DND-41 (cell line): ENCODE measurements at regions not wholly inside any gene's neighbourhood (a gene's known extent, or its start where the extent isn't known, plus 50 kb on each side); places are given as distances from the start of the nearest gene placed in this dataset.

Source experiments
- ATAC-seq: fragments of 200-7000 bp; cut with Tn5 transposase; 3 replicates; pipeline ENCODE4 v1.9.1; 2021; ENCODE audit warnings: low read depth; ENCODE audit not compliant: insufficient read depth
- DNase-seq: peaks from one replicate; pipeline ENCODE4 v3.0.0-alpha.2; 2020
- H2AFZ ChIP-seq: 2 replicates; pipeline ENCODE4 v1.6.0; 2012; ENCODE audit warnings: low read depth, low read length
- H3K27ac ChIP-seq: 2 replicates; pipeline ENCODE4 v1.5.1; 2012; ENCODE audit warnings: low read length, inconsistent platforms
- H3K27me3 ChIP-seq: fragments of 200-600 bp; sonication (generic); 2 replicates; pipeline ENCODE4 v1.6.0; 2012; ENCODE audit warnings: low read length, mild to moderate bottlenecking, inconsistent platforms; ENCODE audit not compliant: insufficient read depth, poor library complexity
- H3K36me3 ChIP-seq: 2 replicates; pipeline ENCODE4 v1.5.1; 2012; ENCODE audit warnings: low read length, inconsistent platforms; ENCODE audit not compliant: insufficient read depth
- H3K4me1 ChIP-seq: 2 replicates; pipeline ENCODE4 v1.5.1; 2012; ENCODE audit warnings: mild to moderate bottlenecking, low read length; ENCODE audit not compliant: insufficient read depth
- H3K4me2 ChIP-seq: 2 replicates; pipeline ENCODE4 v1.6.0; 2012; ENCODE audit warnings: mild to moderate bottlenecking, moderate library complexity, low read length, inconsistent platforms; ENCODE audit not compliant: insufficient read depth
- H3K4me3 ChIP-seq, 2 experiments: fragments of 200-600 bp in 1 of 2; shearing (Covaris generic) in 1 of 2; 2 replicates each; pipeline ENCODE4 v1.5.1; 2012 to 2016; ENCODE audit warnings: inconsistent platforms in 2 of 2, low read length in 2 of 2, mild to moderate bottlenecking in 2 of 2, low read depth in 1 of 2, moderate library complexity in 1 of 2
- H3K79me2 ChIP-seq: 2 replicates; pipeline ENCODE4 v1.6.0; 2012; ENCODE audit warnings: low read length, inconsistent platforms; ENCODE audit not compliant: insufficient read depth
- H3K9ac ChIP-seq: 2 replicates; pipeline ENCODE4 v1.6.0; 2012; ENCODE audit warnings: low read depth, mild to moderate bottlenecking, inconsistent platforms, low read length, moderate library complexity
- H3K9me3 ChIP-seq: 2 replicates; pipeline ENCODE4 v1.5.1; 2012; ENCODE audit warnings: low read length, moderate library complexity, mild to moderate bottlenecking, inconsistent platforms; ENCODE audit not compliant: insufficient read depth, severe bottlenecking
- H4K20me1 ChIP-seq: 2 replicates; pipeline ENCODE4 v1.6.0; 2012; ENCODE audit warnings: low read length; ENCODE audit not compliant: insufficient read depth
- CTCF ChIP-seq: IDR thresholded peaks from 2 replicates; pipeline ENCODE4 v1.5.1; 2012; ENCODE audit warnings: borderline replicate concordance, low read length, moderate library complexity, mild to moderate bottlenecking; ENCODE audit not compliant: poor library complexity, severe bottlenecking; ENCODE audit errors: extremely low read depth
- EZH2 ChIP-seq: IDR thresholded peaks from 3 replicates; pipeline ENCODE4 v1.6.1; 2012; ENCODE audit warnings: borderline replicate concordance, low read depth, mild to moderate bottlenecking, moderate library complexity, low read length, inconsistent platforms; ENCODE audit not compliant: severe bottlenecking

GRCh38 chr11:135027461-135027860 is 615.4 kb upstream of the B3GAT1 start:
- Histone ChIP-seq H3K36me3 (no peaks in the 10 kb centered on the region), H3K4me2 (no peak overlapping the region), H3K9ac (no peak overlapping the region), H3K4me1 (no peaks in the 10 kb centered on the region), H2AFZ (no peak overlapping the region), H3K4me3 (no peak overlapping the region), H4K20me1 (peaks cover 6% of the 10 kb centered on the region; the same call in 1 of the 2 replicates), H3K79me2 (no peaks in the 10 kb centered on the region), H3K27ac (no peak overlapping the region), H3K27me3 (no peaks in the 10 kb centered on the region), H3K9me3 (no peaks in the 10 kb centered on the region)
- TF ChIP-seq EZH2 (no peak), CTCF (no peak)
- DNase-seq (peak; percentile 70), ATAC-seq (peak; percentile 91)

- H3K9me3 ChIP-seq = no peaks in the 10 kb centered on the region
- no peak overlapping the region for H3K27ac ChIP-seq
- DNase-seq = no peak
- no peak overlapping the region for H3K4me3 ChIP-seq
- H3K4me2 ChIP-seq = no peak overlapping the region
- TF ChIP-seq CTCF (no peak), EZH2 (no peak)
- no peaks in the 10 kb centered on the region for H3K4me1 ChIP-seq
- H3K27me3 ChIP-seq = no peaks in the 10 kb centered on the region
- no peak overlapping the region for H3K9ac ChIP-seq
- H4K20me1 ChIP-seq = no peaks in the 10 kb centered on the region
- H3K36me3 ChIP-seq = no peaks in the 10 kb centered on the region
- H3K79me2 ChIP-seq = no peaks in the 10 kb centered on the region
- no peak for ATAC-seq
- no peak overlapping the region for H2AFZ ChIP-seq
Measured at GRCh38 chr11:135023499-135023898, 611.5 kb upstream of the B3GAT1 start.

GRCh38 chr11:135022454-135022853 is 610.4 kb upstream of the B3GAT1 start:
- Histone ChIP-seq H3K4me3 (no peak overlapping the region), H3K36me3 (no peaks in the 10 kb centered on the region), H3K9ac (no peak overlapping the region), H3K9me3 (no peaks in the 10 kb centered on the region), H3K27ac (no peak overlapping the region), H3K79me2 (no peaks in the 10 kb centered on the region), H4K20me1 (no peaks in the 10 kb centered on the region), H2AFZ (no peak overlapping the region), H3K27me3 (no peaks in the 10 kb centered on the region), H3K4me1 (no peaks in the 10 kb centered on the region), H3K4me2 (no peak overlapping the region)
- TF ChIP-seq CTCF = no peak
- no peak for TF ChIP-seq EZH2
- no peak for DNase-seq
- ATAC-seq = no peak

- Histone ChIP-seq H3K79me2 (no peaks in the 10 kb centered on the region), H3K27ac (no peak overlapping the region), H2AFZ (no peak overlapping the region), H4K20me1 (no peaks in the 10 kb centered on the region), H3K4me3 (no peak overlapping the region), H3K36me3 (no peaks in the 10 kb centered on the region), H3K4me2 (no peak overlapping the region), H3K9me3 (no peaks in the 10 kb centered on the region), H3K9ac (no peak overlapping the region), H3K4me1 (no peaks in the 10 kb centered on the region), H3K27me3 (peaks cover 4% of the 10 kb centered on the region)
- ATAC-seq (no peak), DNase-seq (no peak)
- TF ChIP-seq CTCF (no peak), EZH2 (no peak)
Measured at GRCh38 chr11:135019899-135020298, 607.9 kb upstream of the B3GAT1 start.
